Large intestine (tissue), 3 donors: ENCODE measurements at regions not wholly inside any gene's neighbourhood (a gene's known extent, or its start where the extent isn't known, plus 50 kb on each side); places are given as distances from the start of the nearest gene placed in this dataset.

ENCODE experiments used
- DNase-seq, 2 donors: peaks; one replicate each; pipeline versions ENCODE4 v3.0.0 to v3.0.0-alpha.2; 2013
- H3K27ac ChIP-seq: one replicate; pipeline ENCODE4 v1.5.1; 2013; ENCODE audit warnings: low read length
- H3K27me3 ChIP-seq: 2 replicates; pipeline ENCODE4 v1.6.1; 2013; ENCODE audit warnings: low read length; ENCODE audit not compliant: control insufficient read depth, insufficient read depth
- H3K36me3 ChIP-seq: 2 replicates; pipeline ENCODE4 v1.6.1; 2013; ENCODE audit warnings: low read length; ENCODE audit not compliant: control insufficient read depth, insufficient read depth
- H3K4me1 ChIP-seq: one replicate; pipeline ENCODE4 v1.6.1; 2013; ENCODE audit warnings: low read length; ENCODE audit not compliant: control insufficient read depth, insufficient read depth
- H3K4me3 ChIP-seq: one replicate; pipeline ENCODE4 v1.5.1; 2013; ENCODE audit warnings: low read length
- H3K9me3 ChIP-seq: one replicate; pipeline ENCODE4 v1.6.1; 2013; ENCODE audit warnings: mild to moderate bottlenecking, low read depth, low read length, moderate library complexity; ENCODE audit not compliant: control insufficient read depth
- WGBS: methylation state at CpG from one replicate; pipeline ENCODE4 v1.1.5; 2013; ENCODE audit warnings: low lambda C conversion rate; ENCODE audit not compliant: insufficient coverage; 5-methylcytosine and 5-hydroxymethylcytosine counted together

- no peaks in the 10 kb centered on the region for H3K9me3 ChIP-seq
- H3K4me3 ChIP-seq: no peak overlapping the region
Measured at GRCh38 chr13:44171861-44172260, 201.8 kb upstream of the SERP2 start.

GRCh38 chr13:44172281-44172810, 201.3 kb upstream of the SERP2 start:
- WGBS: no CpG with 5 or more reads among the region's 4 CpGs
- Histone ChIP-seq H3K27me3 (no peaks in the 10 kb centered on the region), H3K9me3 (no peaks in the 10 kb centered on the region), H3K4me1 (peaks cover 14% of the 10 kb centered on the region), H3K4me3 (no peak overlapping the region), H3K36me3 (no peaks in the 10 kb centered on the region), H3K27ac (no peak overlapping the region)
- no peak for DNase-seq

More at GRCh38 chr13:44171861-44172260, 201.8 kb upstream of the SERP2 start:
- H3K4me1 ChIP-seq: peaks cover 14% of the 10 kb centered on the region
- no peaks in the 10 kb centered on the region for H3K36me3 ChIP-seq
- no peak overlapping the region for H3K27ac ChIP-seq
- H3K27me3 ChIP-seq: no peaks in the 10 kb centered on the region
- no peak for DNase-seq

- Histone ChIP-seq H3K27ac (peak overlapping the region; percentile 40), H3K27me3 (no peaks in the 10 kb centered on the region), H3K36me3 (no peaks in the 10 kb centered on the region), H3K9me3 (no peaks in the 10 kb centered on the region), H3K4me1 (peaks cover 14% of the 10 kb centered on the region), H3K4me3 (no peak overlapping the region)
- peak; percentile 42 to 78 for DNase-seq
- no CpG with 5 or more reads among the region's 3 CpGs for WGBS
Measured at GRCh38 chr13:44174769-44175425, 198.7 kb upstream of the SERP2 start.

GRCh38 chr13:44176173-44176572, 197.5 kb upstream of the SERP2 start:
- Histone ChIP-seq H3K4me1 (peaks cover 14% of the 10 kb centered on the region), H3K4me3 (no peak overlapping the region), H3K27me3 (no peaks in the 10 kb centered on the region), H3K9me3 (no peaks in the 10 kb centered on the region), H3K27ac (no peak overlapping the region), H3K36me3 (no peaks in the 10 kb centered on the region)
- DNase-seq: no peak
- WGBS: no CpG with 5 or more reads among the region's 1 CpG

GRCh38 chr13:44180876-44181536, 192.6 kb upstream of the SERP2 start:
- DNase-seq: no peak
- Histone ChIP-seq H3K4me3 (no peak overlapping the region), H3K4me1 (no peaks in the 10 kb centered on the region), H3K36me3 (no peaks in the 10 kb centered on the region), H3K27me3 (no peaks in the 10 kb centered on the region), H3K9me3 (no peaks in the 10 kb centered on the region), H3K27ac (no peak overlapping the region)
- WGBS: no CpG with 5 or more reads among the region's 8 CpGs

- DNase-seq: no peak
- no peaks in the 10 kb centered on the region for H3K36me3 ChIP-seq
- no CpG with 5 or more reads among the region's 2 CpGs for WGBS
- no peaks in the 10 kb centered on the region for H3K9me3 ChIP-seq
- H3K4me1 ChIP-seq: no peaks in the 10 kb centered on the region
- H3K4me3 ChIP-seq: no peak overlapping the region
- H3K27ac ChIP-seq: no peak overlapping the region
- no peaks in the 10 kb centered on the region for H3K27me3 ChIP-seq
Measured at GRCh38 chr13:44181931-44182330, 191.7 kb upstream of the SERP2 start.

GRCh38 chr13:44184740-44185139, 188.9 kb upstream of the SERP2 start:
- no peak overlapping the region for H3K4me3 ChIP-seq
- H3K27me3 ChIP-seq: no peaks in the 10 kb centered on the region
- no peaks in the 10 kb centered on the region for H3K9me3 ChIP-seq
- WGBS: no CpG with 5 or more reads among the region's 1 CpG
- H3K4me1 ChIP-seq: no peaks in the 10 kb centered on the region
- no peak for DNase-seq
- H3K36me3 ChIP-seq: no peaks in the 10 kb centered on the region
- no peak overlapping the region for H3K27ac ChIP-seq

GRCh38 chr13:44188257-44188656, 185.4 kb upstream of the SERP2 start:
- Histone ChIP-seq H3K4me3 (no peak overlapping the region), H3K27me3 (no peaks in the 10 kb centered on the region), H3K9me3 (no peaks in the 10 kb centered on the region), H3K36me3 (no peaks in the 10 kb centered on the region), H3K27ac (no peak overlapping the region), H3K4me1 (no peaks in the 10 kb centered on the region)
- DNase-seq: no peak
- no CpG with 5 or more reads among the region's 2 CpGs for WGBS

- no CpG with 5 or more reads among the region's 1 CpG for WGBS
- Histone ChIP-seq H3K4me3 (no peak overlapping the region), H3K9me3 (no peaks in the 10 kb centered on the region)
Measured at GRCh38 chr13:44189085-44189484, 184.5 kb upstream of the SERP2 start.

GRCh38 chr13:44191103-44191502, 182.5 kb upstream of the SERP2 start:
- Histone ChIP-seq H3K4me3 (no peak overlapping the region), H3K9me3 (no peaks in the 10 kb centered on the region), H3K4me1 (no peaks in the 10 kb centered on the region), H3K27me3 (no peaks in the 10 kb centered on the region), H3K27ac (no peak overlapping the region), H3K36me3 (no peaks in the 10 kb centered on the region)
- no peak for DNase-seq

More at GRCh38 chr13:44189085-44189484, 184.5 kb upstream of the SERP2 start:
- Histone ChIP-seq H3K4me1 (no peaks in the 10 kb centered on the region), H3K27ac (no peak overlapping the region), H3K27me3 (no peaks in the 10 kb centered on the region), H3K36me3 (no peaks in the 10 kb centered on the region)
- DNase-seq: no peak
